Spleen (tissue), 7 donors: ENCODE measurements at regions not wholly inside any gene's neighbourhood (a gene's known extent, or its start where the extent isn't known, plus 50 kb on each side); places are given as distances from the start of the nearest gene placed in this dataset.

Experiments used
- CTCF ChIP-seq, 11 experiments: fragments of 200-600 bp in 7 of 11; fragments of 450-650 bp in 4 of 11; sonication (generic) in 4 of 11; IDR thresholded peaks in 8 of 11; conservative IDR thresholded peaks in 3 of 11; 1 replicate in 7 of 11; 2 replicates in 4 of 11; pipeline versions ENCODE4 v1.4.0 to v1.8.0; 2016 to 2021; ENCODE audit warnings: antibody characterized with exemption in 11 of 11, inconsistent platforms in 4 of 11, mild to moderate bottlenecking in 1 of 11
- POLR2A ChIP-seq, 3 donors: fragments of 450-650 bp; IDR thresholded peaks; one replicate each; pipeline ENCODE4 v1.5.1; 2017; ENCODE audit warnings: antibody characterized with exemption in 3 of 3, mild to moderate bottlenecking in 1 of 3
- donor health status: DM: no; HTN: no; CAD: no; lungs with moderate emphysema.
- donor health status: DM: no; HTN: no; CAD: no.
- donor health status: DM: no; HTN: no; CAD: no.

GRCh38 chr11:10920205-10920604 is 62.4 kb upstream of the ZBED5 start:
- TF ChIP-seq CTCF (IDR thresholded peaks at IDR 0.05 in 8 of 11, conservative IDR thresholded peaks at IDR 0.05 in 3 of 11) (no peak), POLR2A (IDR thresholded peaks at IDR 0.05) (no peak)
